Thoracic aorta (tissue), 2 donors: ENCODE measurements at regions not wholly inside any gene's neighbourhood (a gene's known extent, or its start where the extent isn't known, plus 50 kb on each side); places are given as distances from the start of the nearest gene placed in this dataset.

ENCODE experiments used
- ATAC-seq: fragments of 150-250 bp; one replicate; pipeline ENCODE4 v1.8.0; 2017; ENCODE audit warnings: low read depth; ENCODE audit not compliant: insufficient number of reproducible peaks, low FRiP score
- DNase-seq: peaks from one replicate; pipeline ENCODE4 v3.0.0-alpha.2; 2020; ENCODE audit warnings: low spot score
- H3K27ac ChIP-seq, 2 donors: fragments of 200-600 bp; sonication (generic); 1 replicate in 1 of 2; 2 replicates in 1 of 2; pipeline ENCODE4 v1.5.1; 2016; ENCODE audit warnings: mild to moderate bottlenecking in 2 of 2, moderate library complexity in 2 of 2
- H3K27me3 ChIP-seq: fragments of 200-600 bp; sonication (generic); replicated peaks from 2 replicates; pipeline ENCODE4 v1.6.0; 2016; ENCODE audit warnings: mild to moderate bottlenecking; ENCODE audit not compliant: insufficient read depth
- H3K36me3 ChIP-seq: fragments of 200-600 bp; sonication (generic); one replicate; pipeline ENCODE4 v1.5.1; 2016
- H3K4me1 ChIP-seq, 2 donors: fragments of 200-600 bp; sonication (generic); 1 replicate in 1 of 2; 2 replicates in 1 of 2; pipeline versions ENCODE4 v1.5.1 to v1.6.0; 2016; ENCODE audit warnings: low read depth in 2 of 2, mild to moderate bottlenecking in 1 of 2; ENCODE audit not compliant: control insufficient read depth in 1 of 2
- H3K4me3 ChIP-seq: fragments of 200-600 bp; sonication (generic); 2 replicates; pipeline ENCODE4 v1.5.1; 2016; ENCODE audit warnings: mild to moderate bottlenecking
- H3K9me3 ChIP-seq: fragments of 200-600 bp; sonication (generic); 2 replicates; pipeline ENCODE4 v1.5.1; 2016
- CTCF ChIP-seq: fragments of 200-600 bp; sonication (generic); IDR thresholded peaks from one replicate; pipeline ENCODE4 v1.5.1; 2019; ENCODE audit warnings: antibody characterized with exemption

- Histone ChIP-seq H3K4me1 (peaks cover 0 to 6% of the 10 kb centered on the region in 2 donors), H3K4me3 (no peak overlapping the region), H3K27ac (no peak overlapping the region), H3K36me3 (no peaks in the 10 kb centered on the region), H3K9me3 (peaks cover 16% of the 10 kb centered on the region), H3K27me3 (no peaks in the 10 kb centered on the region)
- ATAC-seq (no peak), DNase-seq (no peak)
- no peak for TF ChIP-seq CTCF
Measured at GRCh38 chr16:13697568-13697967, 222.4 kb upstream of the ERCC4 start.

GRCh38 chr16:13702614-13703013 is 217.3 kb upstream of the ERCC4 start:
- Histone ChIP-seq H3K36me3 (no peaks in the 10 kb centered on the region), H3K9me3 (no peaks in the 10 kb centered on the region), H3K27me3 (no peaks in the 10 kb centered on the region), H3K27ac (no peak overlapping the region), H3K4me1 (peaks cover 0 to 10% of the 10 kb centered on the region in 2 donors), H3K4me3 (no peak overlapping the region)
- no peak for TF ChIP-seq CTCF
- ATAC-seq (no peak), DNase-seq (peak; percentile 3)

- no peaks in the 10 kb centered on the region for H3K4me1 ChIP-seq
- no peak overlapping the region for H3K4me3 ChIP-seq
- ATAC-seq (no peak), DNase-seq (no peak)
- no peaks in the 10 kb centered on the region for H3K9me3 ChIP-seq
- H3K36me3 ChIP-seq: no peaks in the 10 kb centered on the region
- H3K27ac ChIP-seq: no peak overlapping the region
- TF ChIP-seq CTCF: no peak
- no peaks in the 10 kb centered on the region for H3K27me3 ChIP-seq
Measured at GRCh38 chr16:13708347-13709120, 211.4 kb upstream of the ERCC4 start.

GRCh38 chr16:13718748-13719147 is 201.2 kb upstream of the ERCC4 start:
- no peak overlapping the region for H3K27ac ChIP-seq
- ATAC-seq: no peak
- no peak overlapping the region for H3K4me3 ChIP-seq
- no peak for TF ChIP-seq CTCF
- DNase-seq: no peak
- H3K36me3 ChIP-seq: no peaks in the 10 kb centered on the region
- no peaks in the 10 kb centered on the region for H3K4me1 ChIP-seq
- H3K9me3 ChIP-seq: no peaks in the 10 kb centered on the region
- H3K27me3 ChIP-seq: no peaks in the 10 kb centered on the region

- ATAC-seq (no peak), DNase-seq (no peak)
- peaks cover 9% of the 10 kb centered on the region for H3K9me3 ChIP-seq
- no peak overlapping the region for H3K4me3 ChIP-seq
- TF ChIP-seq CTCF: no peak
- no peaks in the 10 kb centered on the region for H3K36me3 ChIP-seq
- no peak overlapping the region for H3K27ac ChIP-seq
- H3K4me1 ChIP-seq: no peaks in the 10 kb centered on the region
- no peaks in the 10 kb centered on the region for H3K27me3 ChIP-seq
Measured at GRCh38 chr16:13727943-13728342, 192.0 kb upstream of the ERCC4 start.
